ENCODE measurements at regions not wholly inside any gene's neighbourhood (a gene's known extent, or its start where the extent isn't known, plus 50 kb on each side); places are given as distances from the start of the nearest gene placed in this dataset.

- Histone ChIP-seq H3K79me2 (ENCODE audit: control insufficient read depth, insufficient read depth, low read length) (no peaks in the 10 kb centered on the region), H3K4me1 (ENCODE audit: control insufficient read depth, extremely low read depth, insufficient read depth, low read length) (no peaks in the 10 kb centered on the region), H3K4me2 (ENCODE audit: extremely low read depth, insufficient read depth, low read length) (no peak overlapping the region), H3K9me3 (ENCODE audit: control insufficient read depth, insufficient read depth, low read depth, low read length) (no peaks in the 10 kb centered on the region), H3K36me3 (ENCODE audit: control insufficient read depth, insufficient read depth, low read length) (no peaks in the 10 kb centered on the region), H3K9ac (ENCODE audit: insufficient read depth, low read length) (no peak overlapping the region), H4K20me1 (ENCODE audit: control insufficient read depth, extremely low read depth, insufficient read depth, low read length) (no peaks in the 10 kb centered on the region), H3K27me3 (ENCODE audit: control insufficient read depth, insufficient read depth, low read length) (no peaks in the 10 kb centered on the region), H2AFZ (ENCODE audit: low read length) (no peak overlapping the region), H3K27ac (ENCODE audit: insufficient read depth, low read length) (no peak overlapping the region), H3K4me3 (replicated peaks in 1 of 4; ENCODE audit: control extremely low read depth in 1 of 4, insufficient read depth in 1 of 4, low read depth in 3 of 4, low read length in 4 of 4) (no peak overlapping the region)
- TF ChIP-seq EZH2 (IDR thresholded peaks at IDR 0.05; ENCODE audit: low read length, missing control alignments) (no peak), CTCF (conservative IDR thresholded peaks at IDR 0.05 in 1 of 2, IDR thresholded peaks at IDR 0.05 in 1 of 2; ENCODE audit: low read depth in 1 of 2, low read length in 2 of 2) (no peak)
- no peak for DNase-seq (ENCODE audit: low read depth in 2 of 2)
Observed at GRCh38 chrX:134101636-134102035, 116.2 kb upstream of the GPC3 start.

GRCh38 chrX:134115270-134115669 is 121.7 kb upstream of the CCDC160 start:
- Histone ChIP-seq H3K9ac (ENCODE audit: insufficient read depth, low read length) (no peak overlapping the region), H3K27ac (ENCODE audit: insufficient read depth, low read length) (no peak overlapping the region), H3K79me2 (ENCODE audit: control insufficient read depth, insufficient read depth, low read length) (no peaks in the 10 kb centered on the region), H3K4me2 (ENCODE audit: extremely low read depth, insufficient read depth, low read length) (no peak overlapping the region), H3K9me3 (ENCODE audit: control insufficient read depth, insufficient read depth, low read depth, low read length) (no peaks in the 10 kb centered on the region), H3K36me3 (ENCODE audit: control insufficient read depth, insufficient read depth, low read length) (no peaks in the 10 kb centered on the region), H3K27me3 (ENCODE audit: control insufficient read depth, insufficient read depth, low read length) (no peaks in the 10 kb centered on the region), H2AFZ (ENCODE audit: low read length) (no peak overlapping the region), H3K4me1 (ENCODE audit: control insufficient read depth, extremely low read depth, insufficient read depth, low read length) (no peaks in the 10 kb centered on the region), H4K20me1 (ENCODE audit: control insufficient read depth, extremely low read depth, insufficient read depth, low read length) (no peaks in the 10 kb centered on the region), H3K4me3 (replicated peaks in 1 of 4; ENCODE audit: control extremely low read depth in 1 of 4, insufficient read depth in 1 of 4, low read depth in 3 of 4, low read length in 4 of 4) (no peak overlapping the region)
- no peak for DNase-seq (ENCODE audit: low read depth in 2 of 2)
- no peak for TF ChIP-seq CTCF (conservative IDR thresholded peaks at IDR 0.05 in 1 of 2, IDR thresholded peaks at IDR 0.05 in 1 of 2; ENCODE audit: low read depth in 1 of 2, low read length in 2 of 2)
- no peak for TF ChIP-seq EZH2 (IDR thresholded peaks at IDR 0.05; ENCODE audit: low read length, missing control alignments)

- Histone ChIP-seq H3K4me1 (ENCODE audit: control insufficient read depth, extremely low read depth, insufficient read depth, low read length) (no peaks in the 10 kb centered on the region), H3K27me3 (ENCODE audit: control insufficient read depth, insufficient read depth, low read length) (no peaks in the 10 kb centered on the region), H3K9me3 (ENCODE audit: control insufficient read depth, insufficient read depth, low read depth, low read length) (no peaks in the 10 kb centered on the region), H3K36me3 (ENCODE audit: control insufficient read depth, insufficient read depth, low read length) (no peaks in the 10 kb centered on the region), H2AFZ (ENCODE audit: low read length) (no peak overlapping the region), H3K9ac (ENCODE audit: insufficient read depth, low read length) (no peak overlapping the region), H3K27ac (ENCODE audit: insufficient read depth, low read length) (no peak overlapping the region), H3K4me3 (replicated peaks in 1 of 4; ENCODE audit: control extremely low read depth in 1 of 4, insufficient read depth in 1 of 4, low read depth in 3 of 4, low read length in 4 of 4) (no peak overlapping the region), H3K79me2 (ENCODE audit: control insufficient read depth, insufficient read depth, low read length) (no peaks in the 10 kb centered on the region), H3K4me2 (ENCODE audit: extremely low read depth, insufficient read depth, low read length) (no peak overlapping the region), H4K20me1 (ENCODE audit: control insufficient read depth, extremely low read depth, insufficient read depth, low read length) (no peaks in the 10 kb centered on the region)
- TF ChIP-seq EZH2 (IDR thresholded peaks at IDR 0.05; ENCODE audit: low read length, missing control alignments) = no peak
- TF ChIP-seq CTCF (conservative IDR thresholded peaks at IDR 0.05 in 1 of 2, IDR thresholded peaks at IDR 0.05 in 1 of 2; ENCODE audit: low read depth in 1 of 2, low read length in 2 of 2) = no peak
- no peak for DNase-seq (ENCODE audit: low read depth in 2 of 2)
Observed at GRCh38 chrX:134137341-134137740, 99.6 kb upstream of the CCDC160 start.

Measured in fibroblast of lung (primary cell).